RKO (cell line): ENCODE measurements at regions not wholly inside any gene's neighbourhood (a gene's known extent, or its start where the extent isn't known, plus 50 kb on each side); places are given as distances from the start of the nearest gene placed in this dataset.
"Not testable (repeated sequence)": the region's sequence is repeated elsewhere in the genome, so short reads cannot be mapped to it uniquely, and the experiment has no call there.

Experiments used
- DNase-seq: peaks from one replicate; pipeline ENCODE4 v3.0.0-alpha.2; 2016; ENCODE audit warnings: low spot score

DNA sequence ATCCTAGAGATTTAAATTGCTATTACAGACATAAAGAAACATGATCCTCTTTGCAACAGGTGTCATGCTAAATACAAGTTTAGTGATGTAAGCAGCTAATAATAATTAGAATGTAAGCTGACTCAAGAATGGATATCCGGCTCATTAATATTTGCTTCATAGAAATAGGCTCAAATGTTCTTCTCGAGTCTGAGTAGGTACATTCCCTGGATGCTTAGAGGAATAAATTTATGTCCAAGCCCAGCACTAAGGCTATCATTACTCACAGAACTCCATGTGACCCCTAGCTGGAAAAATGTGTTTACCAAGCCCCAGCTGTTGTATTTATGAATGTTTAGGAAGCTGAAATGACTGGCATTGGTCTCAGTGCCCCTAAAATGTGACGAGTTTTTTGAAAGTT, 87.6 kb upstream of the TSPAN7 start:
- DNase-seq, result no peak

DNA sequence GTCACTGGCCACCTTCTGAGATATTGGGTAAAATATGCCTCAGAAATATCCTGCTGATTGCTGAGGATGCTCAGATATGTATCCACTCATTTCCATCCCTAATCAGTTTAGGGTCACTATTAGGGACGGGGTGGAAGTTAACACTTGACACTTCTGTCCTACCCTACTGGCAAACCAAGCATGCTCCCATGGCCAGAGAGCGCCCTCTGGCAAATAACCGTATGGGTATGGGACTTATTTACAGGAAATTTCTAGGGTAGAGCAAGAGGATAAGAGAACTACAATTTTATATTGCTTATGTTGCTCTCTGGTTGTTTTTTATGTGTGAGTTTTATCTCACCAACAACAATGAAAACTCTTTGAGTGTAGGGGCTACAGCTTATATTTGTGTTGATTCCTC, 86.8 kb upstream of the TSPAN7 start:
- DNase-seq, result no peak

DNA sequence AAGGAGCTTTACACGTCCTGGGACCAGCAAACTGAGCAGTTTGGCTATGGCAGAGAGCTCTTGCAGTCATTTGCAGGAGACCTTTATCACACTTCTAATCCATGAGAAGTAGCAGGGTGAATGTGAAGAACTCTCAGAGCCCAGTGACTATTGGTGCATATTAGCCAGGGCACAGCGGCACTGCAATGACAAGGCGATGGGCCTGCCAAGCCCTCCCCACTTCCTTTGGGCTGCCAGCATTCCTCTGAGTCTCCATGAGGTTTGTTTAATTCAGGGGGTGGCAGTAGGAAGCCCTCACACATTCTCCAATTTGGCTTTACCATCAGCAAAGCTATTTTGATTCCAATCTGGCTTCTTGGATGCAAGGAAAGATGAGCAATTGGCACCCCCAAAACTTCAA, 79.2 kb upstream of the TSPAN7 start:
- DNase-seq, result no peak

DNA sequence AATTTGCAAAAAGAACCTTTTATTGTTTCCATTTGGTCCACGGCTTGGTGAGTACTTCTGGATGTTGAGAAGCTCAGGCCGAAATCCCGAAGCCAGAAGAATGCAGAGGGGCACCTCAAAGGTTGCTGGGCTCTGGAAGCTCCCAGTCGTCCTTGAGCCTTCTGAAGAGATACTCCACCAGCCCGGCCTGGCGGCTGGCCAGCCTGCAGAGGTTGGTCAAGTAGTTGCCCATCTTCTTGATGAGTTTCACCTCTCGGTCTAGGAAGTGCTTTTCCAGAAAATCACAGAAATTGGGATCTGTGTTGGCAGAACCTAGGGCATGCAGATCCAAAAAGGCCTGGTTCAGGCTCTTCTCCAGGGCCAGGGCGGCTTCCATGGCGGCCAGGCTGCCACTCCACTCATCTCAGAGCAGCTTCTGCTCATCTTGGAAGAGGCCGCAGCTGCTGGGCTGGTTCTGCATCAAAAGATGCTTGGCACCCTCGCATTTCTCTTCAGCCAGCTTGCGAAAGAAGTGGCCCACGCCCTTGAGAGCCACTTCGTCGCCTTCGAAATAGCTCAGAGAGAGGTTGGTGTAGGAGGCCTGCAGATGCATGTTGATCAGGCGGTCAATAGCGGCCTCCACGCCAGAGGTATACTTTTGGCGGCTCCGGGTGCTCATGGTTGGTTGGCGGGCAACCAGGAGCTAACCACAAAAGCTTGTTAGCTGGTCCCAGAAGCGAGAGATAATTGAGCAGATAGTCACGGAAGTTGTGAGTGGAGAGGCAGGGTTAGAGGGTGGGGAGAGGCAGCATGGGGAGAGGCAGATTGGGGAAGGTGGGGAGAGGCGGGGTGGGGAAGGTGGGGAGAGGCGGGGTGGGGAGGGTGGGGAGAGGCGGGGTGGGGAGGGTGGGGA, 76.5 kb upstream of the TSPAN7 start:
- no peak for DNase-seq

DNA sequence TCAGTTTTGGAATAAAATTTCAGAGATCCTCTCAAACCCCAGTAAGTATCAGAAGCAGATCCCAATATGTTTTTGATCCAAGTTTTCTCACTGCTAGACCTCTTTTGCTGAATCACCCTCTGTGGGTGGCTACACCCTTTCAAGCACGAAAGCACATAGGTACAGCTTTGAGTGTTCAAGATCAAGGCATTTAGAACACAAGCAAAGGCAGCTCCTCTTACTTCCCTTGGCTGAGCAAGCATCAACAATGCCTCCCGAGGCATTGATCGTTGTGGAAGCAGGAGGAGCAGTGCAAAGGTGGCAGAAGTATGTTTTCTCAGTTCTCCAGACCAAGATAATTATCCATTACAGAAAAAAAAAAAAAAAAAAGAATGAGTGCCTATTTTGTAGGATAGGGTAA, 72.0 kb upstream of the TSPAN7 start:
- DNase-seq, result no peak

DNA sequence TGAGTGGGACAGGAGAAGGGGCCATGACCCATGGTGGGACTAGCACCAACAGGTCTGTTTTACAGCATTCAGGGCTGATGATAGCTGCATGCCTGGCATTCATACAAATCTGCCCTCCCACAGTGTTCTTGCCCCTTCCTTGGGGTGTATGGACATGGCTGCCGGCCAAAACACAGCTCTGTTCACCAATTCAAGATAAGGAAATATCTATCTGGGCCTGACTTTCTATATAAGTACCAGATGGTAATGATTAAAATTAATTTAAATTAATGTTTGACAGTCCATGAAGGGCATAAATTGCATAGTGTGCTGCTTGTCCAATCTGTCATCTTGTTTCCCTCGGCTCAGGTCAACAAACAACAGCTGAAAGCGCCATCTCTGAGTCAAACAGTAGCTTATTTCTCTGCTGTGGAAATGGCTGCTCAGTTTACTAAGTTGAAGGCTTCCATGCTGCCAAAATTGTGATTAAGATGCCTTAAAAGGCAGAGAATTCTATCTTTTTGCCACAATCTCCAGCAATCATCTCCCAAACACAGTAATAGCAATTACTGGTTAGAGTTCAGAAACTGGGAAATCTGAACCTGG, 67.0 kb upstream of the TSPAN7 start:
- DNase-seq, result no peak

DNA sequence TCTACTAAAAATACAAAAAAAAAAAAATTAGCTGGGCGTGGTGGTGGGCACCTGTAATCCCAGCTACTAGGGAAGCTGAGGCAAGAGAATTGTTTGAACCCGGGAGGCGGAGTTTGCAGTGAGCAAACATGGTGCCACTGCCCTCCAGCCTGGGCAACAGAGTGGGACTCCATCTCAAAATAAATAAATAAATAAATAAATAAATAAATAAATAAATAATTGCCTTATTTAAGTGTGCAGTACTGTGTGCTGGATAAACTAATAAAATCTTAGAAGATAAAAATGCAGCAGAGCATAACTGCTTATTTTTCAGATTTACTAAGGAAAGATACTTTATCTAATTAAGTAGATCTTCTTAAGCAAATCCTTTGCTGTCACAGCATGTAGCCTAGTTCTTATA, 61.7 kb upstream of the TSPAN7 start:
- not testable (repeated sequence) for DNase-seq

DNA sequence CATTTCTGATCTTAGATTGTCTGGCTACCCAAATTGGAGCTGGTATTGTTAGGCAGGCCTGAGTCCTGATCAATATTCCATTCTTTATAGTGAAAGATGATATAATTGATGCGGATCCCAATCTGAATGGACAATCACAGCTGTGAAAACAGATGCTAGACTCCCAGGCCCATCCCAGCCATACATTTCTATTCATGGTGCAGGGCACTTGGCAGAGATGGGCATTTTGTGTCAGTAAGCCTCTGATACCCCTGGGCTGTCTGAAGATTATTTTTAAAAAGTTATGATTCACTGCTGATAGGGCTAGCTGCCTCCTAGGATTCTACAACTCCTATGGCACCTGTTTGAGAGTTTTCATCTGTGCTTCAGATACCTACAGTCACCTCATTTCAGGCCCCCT, 61.2 kb upstream of the TSPAN7 start:
- no peak for DNase-seq

DNA sequence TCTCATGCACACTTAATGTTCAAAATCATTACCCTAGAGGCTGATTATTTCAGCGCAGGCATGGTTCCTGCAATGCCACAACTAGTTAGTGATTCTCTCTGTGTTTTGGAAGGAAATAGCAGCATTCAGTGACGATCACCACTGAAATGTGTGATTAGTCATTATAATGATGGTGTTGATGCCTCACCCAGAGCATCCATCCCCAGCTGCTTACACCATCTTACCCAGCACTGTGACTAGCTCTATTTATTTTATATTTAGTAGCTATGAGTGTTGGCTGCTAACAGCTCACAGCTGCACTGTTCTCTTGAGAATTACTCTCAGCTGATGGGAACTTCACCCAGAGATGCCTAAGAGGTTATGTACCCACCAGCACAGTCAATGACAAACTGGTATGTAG, 60.5 kb upstream of the TSPAN7 start:
- DNase-seq, result peak; percentile 70

DNA sequence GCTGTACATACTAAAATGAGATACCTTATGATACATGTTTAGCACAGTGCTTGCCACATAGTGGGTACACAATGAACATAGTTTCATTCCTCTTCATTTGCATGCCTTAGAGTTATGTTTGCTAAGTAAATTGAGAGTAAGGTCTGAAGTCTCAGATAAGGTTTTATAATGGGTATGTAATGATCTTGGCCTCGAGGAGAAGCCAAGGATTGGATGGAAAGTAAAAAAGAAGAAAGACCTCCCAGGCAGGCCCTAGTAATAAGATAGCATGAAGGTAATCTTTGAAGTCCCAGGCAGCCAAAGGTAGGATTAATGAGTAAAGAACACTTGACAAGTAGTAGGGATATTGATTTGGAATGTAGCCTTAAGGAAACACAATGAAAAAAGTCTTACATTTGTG, 55.8 kb upstream of the TSPAN7 start:
- DNase-seq, result no peak
